Skeletal muscle tissue (tissue), 3 donors: ENCODE measurements at regions not wholly inside any gene's neighbourhood (a gene's known extent, or its start where the extent isn't known, plus 50 kb on each side); places are given as distances from the start of the nearest gene placed in this dataset.
"Not testable (repeated sequence)": the region's sequence is repeated elsewhere in the genome, so short reads cannot be mapped to it uniquely, and the experiment has no call there.

Source experiments
- H3K27ac ChIP-seq: one replicate; pipeline ENCODE4 v1.7.0; 2013; ENCODE audit warnings: mild to moderate bottlenecking, low read depth, low read length, inconsistent platforms
- H3K27me3 ChIP-seq, 3 donors: one replicate each; pipeline ENCODE4 v1.7.0; 2013; ENCODE audit warnings: low read length in 3 of 3; ENCODE audit not compliant: control insufficient read depth in 3 of 3, insufficient read depth in 3 of 3
- H3K36me3 ChIP-seq, 3 donors: one replicate each; pipeline ENCODE4 v1.7.0; 2013; ENCODE audit warnings: low read length in 3 of 3; ENCODE audit not compliant: control insufficient read depth in 3 of 3, insufficient read depth in 3 of 3
- H3K4me1 ChIP-seq, 3 donors: one replicate each; pipeline ENCODE4 v1.7.0; 2013; ENCODE audit warnings: low read length in 3 of 3, mild to moderate bottlenecking in 3 of 3; ENCODE audit not compliant: control insufficient read depth in 3 of 3, insufficient read depth in 3 of 3
- H3K4me3 ChIP-seq, 3 donors: one replicate each; pipeline ENCODE4 v1.7.0; 2013; ENCODE audit warnings: low read length in 3 of 3
- H3K9ac ChIP-seq, 3 donors: one replicate each; pipeline ENCODE4 v1.7.0; 2013; ENCODE audit warnings: low read length in 3 of 3, mild to moderate bottlenecking in 3 of 3, moderate library complexity in 2 of 3, low read depth in 1 of 3
- H3K9me3 ChIP-seq, 3 donors: one replicate each; pipeline ENCODE4 v1.7.0; 2013; ENCODE audit warnings: low read length in 3 of 3; ENCODE audit not compliant: control insufficient read depth in 3 of 3
- donor health status: Osteomylitis.

DNA sequence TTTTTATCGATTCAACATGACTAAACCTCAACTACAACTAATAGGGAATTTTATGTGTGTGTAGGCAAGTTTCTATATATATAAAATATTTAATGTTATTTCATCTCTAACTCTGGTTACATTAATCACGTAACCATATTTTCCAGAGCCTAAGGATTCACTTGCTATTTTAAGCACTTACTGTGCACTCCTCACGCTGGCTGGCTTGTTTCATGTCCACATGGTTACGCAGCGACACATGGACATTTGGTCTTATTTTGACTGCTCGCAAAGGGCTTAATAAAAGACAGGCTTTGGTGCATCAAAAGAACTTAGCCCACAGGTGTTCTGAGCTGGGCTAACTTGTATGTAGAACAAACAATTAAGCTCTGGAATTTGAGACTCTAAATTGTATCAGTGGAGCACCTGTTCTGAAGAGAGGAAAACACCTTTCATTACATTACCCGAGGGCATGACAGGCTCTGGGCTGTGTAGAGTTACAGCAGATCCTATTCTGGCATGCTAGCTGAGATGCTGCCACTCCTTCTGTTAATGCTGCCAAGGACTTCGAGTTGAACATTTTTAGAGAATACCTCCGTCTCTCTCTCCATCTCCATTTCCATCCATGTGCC, 130.0 kb upstream of the NR2F2 start:
- no peaks in the 10 kb centered on the region for H3K27me3 ChIP-seq
- H3K36me3 ChIP-seq: no peaks in the 10 kb centered on the region
- no peak overlapping the region for H3K9ac ChIP-seq
- no peaks in the 10 kb centered on the region for H3K9me3 ChIP-seq
- H3K27ac ChIP-seq: no peak overlapping the region
- H3K4me1 ChIP-seq: no peaks in the 10 kb centered on the region
- H3K4me3 ChIP-seq: no peak overlapping the region

- no peaks in the 10 kb centered on the region for H3K4me1 ChIP-seq
- no peak overlapping the region for H3K27ac ChIP-seq
- H3K4me3 ChIP-seq: no peak overlapping the region
Observed at GRCh38 chr15:96201696-96202095, 128.8 kb upstream of the NR2F2 start.

DNA sequence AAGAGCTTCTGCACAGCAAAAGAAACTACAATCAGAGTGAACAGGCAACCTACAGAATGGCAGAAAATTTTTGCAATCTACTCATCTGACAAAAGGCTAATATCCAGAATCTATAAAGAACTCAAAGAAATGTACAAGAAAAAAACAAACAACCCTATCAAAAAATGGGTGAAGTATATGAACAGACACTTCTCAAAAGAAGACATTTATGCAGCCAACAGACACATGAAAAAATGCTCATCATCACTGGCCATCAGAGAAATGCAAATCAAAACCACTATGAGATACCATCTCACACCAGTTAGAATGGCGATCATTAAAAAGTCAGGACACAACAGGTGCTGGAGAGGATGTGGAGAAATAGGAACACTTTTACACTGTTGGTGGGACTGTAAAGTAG, 124.9 kb upstream of the NR2F2 start:
- H3K27me3 ChIP-seq, H3K27ac ChIP-seq, H3K9me3 ChIP-seq, H3K4me1 ChIP-seq, H3K36me3 ChIP-seq, H3K4me3 ChIP-seq, H3K9ac ChIP-seq: not testable (repeated sequence)

More at GRCh38 chr15:96201696-96202095, 128.8 kb upstream of the NR2F2 start:
- H3K36me3 ChIP-seq: no peaks in the 10 kb centered on the region
- H3K27me3 ChIP-seq: no peaks in the 10 kb centered on the region
- H3K9ac ChIP-seq: no peak overlapping the region
- H3K9me3 ChIP-seq: no peaks in the 10 kb centered on the region

GRCh38 chr15:96207377-96208006, 123.0 kb upstream of the NR2F2 start:
- Histone ChIP-seq H3K9me3 (no peaks in the 10 kb centered on the region), H3K36me3 (no peaks in the 10 kb centered on the region), H3K27ac (no peak overlapping the region), H3K9ac (no peak overlapping the region), H3K4me1 (no peaks in the 10 kb centered on the region), H3K4me3 (no peak overlapping the region), H3K27me3 (no peaks in the 10 kb centered on the region)

- no peaks in the 10 kb centered on the region for H3K27me3 ChIP-seq
- no peaks in the 10 kb centered on the region for H3K4me1 ChIP-seq
- no peaks in the 10 kb centered on the region for H3K9me3 ChIP-seq
- H3K27ac ChIP-seq: no peak overlapping the region
- no peak overlapping the region for H3K9ac ChIP-seq
- H3K4me3 ChIP-seq: no peak overlapping the region
- no peaks in the 10 kb centered on the region for H3K36me3 ChIP-seq
Observed at GRCh38 chr15:96209285-96209735, 121.2 kb upstream of the NR2F2 start.

DNA sequence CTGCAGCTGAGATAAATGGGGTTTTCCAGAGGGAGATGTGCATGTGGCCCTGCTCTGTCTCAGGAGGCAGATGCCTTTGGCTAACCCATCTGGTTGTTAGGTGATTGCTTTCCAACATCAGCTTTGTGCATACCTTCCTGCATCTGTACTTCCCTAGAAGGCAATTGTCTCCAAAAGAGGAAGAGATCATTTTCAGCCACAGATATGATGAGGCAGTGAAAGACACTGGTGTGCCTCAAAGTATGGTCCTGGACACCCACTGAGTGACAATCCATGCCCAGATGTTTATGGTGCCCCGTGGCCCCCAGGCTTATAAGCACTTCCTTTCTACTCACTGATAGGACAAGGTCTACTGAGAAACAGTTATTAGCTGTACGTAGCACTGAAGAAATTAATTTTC, 117.5 kb upstream of the NR2F2 start:
- H3K4me1 ChIP-seq: no peaks in the 10 kb centered on the region
- no peak overlapping the region for H3K27ac ChIP-seq
- H3K27me3 ChIP-seq: no peaks in the 10 kb centered on the region
- no peaks in the 10 kb centered on the region for H3K9me3 ChIP-seq
- H3K36me3 ChIP-seq: no peaks in the 10 kb centered on the region
- no peak overlapping the region for H3K4me3 ChIP-seq
- H3K9ac ChIP-seq: no peak overlapping the region

DNA sequence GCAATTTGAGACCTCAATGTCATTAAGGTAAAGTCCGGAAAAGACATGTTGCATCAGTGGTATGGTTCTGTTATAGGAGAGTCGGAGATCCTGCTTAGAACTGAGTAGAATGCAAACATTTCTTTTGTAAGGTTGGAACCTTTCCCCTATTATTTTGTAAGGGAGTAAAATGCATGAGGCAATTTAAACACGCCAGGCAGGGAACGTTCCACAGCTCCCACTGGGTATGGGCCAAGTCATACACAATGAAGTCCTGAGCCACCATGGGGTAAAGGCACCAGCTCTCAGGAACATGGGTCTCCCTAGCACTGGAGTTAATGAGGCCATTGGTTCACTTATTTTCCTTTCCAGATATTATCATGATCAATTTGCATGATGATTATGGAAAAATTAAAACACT, 116.6 kb upstream of the NR2F2 start:
- H3K36me3 ChIP-seq: no peaks in the 10 kb centered on the region
- no peak overlapping the region for H3K27ac ChIP-seq
- H3K9me3 ChIP-seq: no peaks in the 10 kb centered on the region
- no peaks in the 10 kb centered on the region for H3K27me3 ChIP-seq
- H3K4me3 ChIP-seq: no peak overlapping the region
- H3K9ac ChIP-seq: no peak overlapping the region
- no peaks in the 10 kb centered on the region for H3K4me1 ChIP-seq

GRCh38 chr15:96216481-96216880, 114.0 kb upstream of the NR2F2 start:
- H3K27me3 ChIP-seq, H3K9ac ChIP-seq, H3K9me3 ChIP-seq, H3K36me3 ChIP-seq, H3K27ac ChIP-seq, H3K4me1 ChIP-seq, H3K4me3 ChIP-seq: not testable (repeated sequence)

GRCh38 chr15:96217983-96218382, 112.5 kb upstream of the NR2F2 start:
- no peaks in the 10 kb centered on the region for H3K36me3 ChIP-seq
- H3K27ac ChIP-seq: no peak overlapping the region
- no peaks in the 10 kb centered on the region for H3K4me1 ChIP-seq
- no peaks in the 10 kb centered on the region for H3K9me3 ChIP-seq
- no peak overlapping the region for H3K9ac ChIP-seq
- H3K4me3 ChIP-seq: no peak overlapping the region
- H3K27me3 ChIP-seq: no peaks in the 10 kb centered on the region

GRCh38 chr15:96218623-96219455, 111.7 kb upstream of the NR2F2 start:
- no peaks in the 10 kb centered on the region for H3K9me3 ChIP-seq
- H3K27me3 ChIP-seq: no peaks in the 10 kb centered on the region
- H3K4me1 ChIP-seq: no peaks in the 10 kb centered on the region
- no peak overlapping the region for H3K9ac ChIP-seq
- H3K36me3 ChIP-seq: no peaks in the 10 kb centered on the region
- no peak overlapping the region for H3K4me3 ChIP-seq
- no peak overlapping the region for H3K27ac ChIP-seq
